ENCODE measurements at regions not wholly inside any gene's neighbourhood (a gene's known extent, or its start where the extent isn't known, plus 50 kb on each side); places are given as distances from the start of the nearest gene placed in this dataset.
"Not testable (repeated sequence)": the region's sequence is repeated elsewhere in the genome, so short reads cannot be mapped to it uniquely, and the experiment has no call there.

GRCh38 chr9:40592406-40592805, 536.1 kb downstream of the FOXD4L6 start:
- not testable (repeated sequence) for DNase-seq (ENCODE audit: low spot score)

GRCh38 chr9:40591915-40592314, 536.6 kb downstream of the FOXD4L6 start:
- not testable (repeated sequence) for DNase-seq (ENCODE audit: low spot score)

GRCh38 chr9:40587475-40588195, 540.8 kb downstream of the FOXD4L6 start:
- DNase-seq (ENCODE audit: low spot score): peak; percentile 22

- not testable (repeated sequence) for DNase-seq (ENCODE audit: low spot score)
Observed at GRCh38 chr9:40584039-40584438, 544.4 kb downstream of the FOXD4L6 start.

- not testable (repeated sequence) for DNase-seq (ENCODE audit: low spot score)
Observed at GRCh38 chr9:40583230-40583629, 545.3 kb downstream of the FOXD4L6 start.

- not testable (repeated sequence) for DNase-seq (ENCODE audit: low spot score)
Observed at GRCh38 chr9:40578908-40579307, 549.6 kb downstream of the FOXD4L6 start.

All from HT-29 (cell line).